ENCODE measurements at regions not wholly inside any gene's neighbourhood (a gene's known extent, or its start where the extent isn't known, plus 50 kb on each side); places are given as distances from the start of the nearest gene placed in this dataset.
"Not testable (repeated sequence)": the region's sequence is repeated elsewhere in the genome, so short reads cannot be mapped to it uniquely, and the experiment has no call there.

DNA sequence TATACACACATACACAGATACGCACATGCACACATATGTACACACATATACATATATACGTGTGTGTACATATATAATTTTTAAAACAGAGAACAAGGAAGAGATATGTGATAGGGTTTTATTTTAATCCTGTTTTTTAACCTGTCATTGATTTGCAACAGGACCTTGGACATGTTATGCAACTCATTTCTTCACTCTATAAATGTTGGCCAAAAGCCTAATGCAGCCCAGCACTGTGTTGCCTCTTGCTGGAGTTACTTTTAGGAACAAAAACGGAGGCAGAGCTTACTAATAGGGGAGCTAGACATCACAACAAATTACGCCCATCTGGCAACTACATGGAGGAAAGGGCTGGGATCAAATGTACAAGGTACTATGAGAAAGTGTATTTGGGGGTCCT is 179.9 kb upstream of the TAB2 start:
- no peaks in the 10 kb centered on the region for H3K36me3 ChIP-seq (ENCODE audit: control insufficient read depth, insufficient read depth, low read length)
- H3K4me1 ChIP-seq (ENCODE audit: control insufficient read depth, insufficient read depth, low read length) = no peaks in the 10 kb centered on the region
- no peak overlapping the region for H3K27ac ChIP-seq (ENCODE audit: low read depth, low read length)
- H3K4me3 ChIP-seq (ENCODE audit: low read depth, low read length) = no peak overlapping the region
- H3K9ac ChIP-seq (ENCODE audit: low read length) = no peak overlapping the region
- no peaks in the 10 kb centered on the region for H3K27me3 ChIP-seq (ENCODE audit: control insufficient read depth, insufficient read depth, low read length)
- H3K9me3 ChIP-seq (ENCODE audit: control insufficient read depth, insufficient read depth, low read depth, low read length) = no peaks in the 10 kb centered on the region

GRCh38 chr6:149138089-149138488 is 179.4 kb upstream of the TAB2 start:
- H3K27me3 ChIP-seq (ENCODE audit: control insufficient read depth, insufficient read depth, low read length) = no peaks in the 10 kb centered on the region

DNA sequence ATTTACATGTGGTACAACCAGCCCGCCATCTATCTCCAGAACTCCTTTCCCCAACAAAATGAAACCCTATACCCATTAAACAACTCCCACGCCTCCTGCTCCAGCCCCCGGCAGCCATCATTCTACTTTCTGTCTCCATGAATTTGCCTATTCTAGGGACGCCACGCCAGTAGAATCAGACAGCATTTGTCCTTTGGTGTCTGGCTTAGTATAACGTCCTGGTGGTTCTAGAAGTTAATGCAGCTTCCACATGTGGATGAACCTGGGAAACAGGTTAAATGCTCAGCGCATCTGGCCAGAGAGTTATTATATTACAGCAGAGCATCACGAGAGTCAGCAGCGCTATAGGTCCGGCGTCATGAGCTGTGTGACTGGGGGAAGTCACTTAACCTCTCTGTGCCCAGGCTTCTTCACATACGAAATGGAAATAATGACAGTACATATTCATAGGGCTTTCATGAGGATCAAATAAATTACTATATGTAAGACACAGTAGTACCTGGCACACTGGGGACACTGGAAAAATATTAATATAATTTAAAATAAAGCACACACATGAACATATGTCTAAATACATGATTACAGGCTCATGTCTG is 178.7 kb upstream of the TAB2 start:
- H3K27ac ChIP-seq (ENCODE audit: low read depth, low read length) = no peak overlapping the region
- H3K4me1 ChIP-seq (ENCODE audit: control insufficient read depth, insufficient read depth, low read length) = no peaks in the 10 kb centered on the region
- no peaks in the 10 kb centered on the region for H3K9me3 ChIP-seq (ENCODE audit: control insufficient read depth, insufficient read depth, low read depth, low read length)
- no peak overlapping the region for H3K9ac ChIP-seq (ENCODE audit: low read length)
- no peaks in the 10 kb centered on the region for H3K27me3 ChIP-seq (ENCODE audit: control insufficient read depth, insufficient read depth, low read length)
- no peaks in the 10 kb centered on the region for H3K36me3 ChIP-seq (ENCODE audit: control insufficient read depth, insufficient read depth, low read length)
- H3K4me3 ChIP-seq (ENCODE audit: low read depth, low read length) = no peak overlapping the region

More at GRCh38 chr6:149138089-149138488, 179.4 kb upstream of the TAB2 start:
- H3K27ac ChIP-seq (ENCODE audit: low read depth, low read length) = no peak overlapping the region
- no peak overlapping the region for H3K4me3 ChIP-seq (ENCODE audit: low read depth, low read length)
- H3K4me1 ChIP-seq (ENCODE audit: control insufficient read depth, insufficient read depth, low read length) = no peaks in the 10 kb centered on the region
- H3K36me3 ChIP-seq (ENCODE audit: control insufficient read depth, insufficient read depth, low read length) = no peaks in the 10 kb centered on the region
- H3K9me3 ChIP-seq (ENCODE audit: control insufficient read depth, insufficient read depth, low read depth, low read length) = no peaks in the 10 kb centered on the region
- H3K9ac ChIP-seq (ENCODE audit: low read length) = no peak overlapping the region

- H3K36me3 ChIP-seq (ENCODE audit: control insufficient read depth, insufficient read depth, low read length) = no peaks in the 10 kb centered on the region
- H3K9ac ChIP-seq (ENCODE audit: low read length) = no peak overlapping the region
- H3K9me3 ChIP-seq (ENCODE audit: control insufficient read depth, insufficient read depth, low read depth, low read length) = no peaks in the 10 kb centered on the region
- H3K4me3 ChIP-seq (ENCODE audit: low read depth, low read length) = no peak overlapping the region
- H3K27ac ChIP-seq (ENCODE audit: low read depth, low read length) = no peak overlapping the region
- H3K4me1 ChIP-seq (ENCODE audit: control insufficient read depth, insufficient read depth, low read length) = no peaks in the 10 kb centered on the region
- no peaks in the 10 kb centered on the region for H3K27me3 ChIP-seq (ENCODE audit: control insufficient read depth, insufficient read depth, low read length)
These were observed 177.8 kb upstream of the TAB2 start for GRCh38 chr6:149139782-149140136.

- no peaks in the 10 kb centered on the region for H3K4me1 ChIP-seq (ENCODE audit: control insufficient read depth, insufficient read depth, low read length)
- no peak overlapping the region for H3K27ac ChIP-seq (ENCODE audit: low read depth, low read length)
- no peaks in the 10 kb centered on the region for H3K9me3 ChIP-seq (ENCODE audit: control insufficient read depth, insufficient read depth, low read depth, low read length)
- H3K9ac ChIP-seq (ENCODE audit: low read length) = no peak overlapping the region
- no peaks in the 10 kb centered on the region for H3K27me3 ChIP-seq (ENCODE audit: control insufficient read depth, insufficient read depth, low read length)
- no peak overlapping the region for H3K4me3 ChIP-seq (ENCODE audit: low read depth, low read length)
- H3K36me3 ChIP-seq (ENCODE audit: control insufficient read depth, insufficient read depth, low read length) = no peaks in the 10 kb centered on the region
These were observed 177.2 kb upstream of the TAB2 start for GRCh38 chr6:149140137-149140909.

GRCh38 chr6:149140910-149141290 is 176.6 kb upstream of the TAB2 start:
- H3K4me1 ChIP-seq (ENCODE audit: control insufficient read depth, insufficient read depth, low read length) = no peaks in the 10 kb centered on the region
- H3K27me3 ChIP-seq (ENCODE audit: control insufficient read depth, insufficient read depth, low read length) = no peaks in the 10 kb centered on the region
- no peak overlapping the region for H3K27ac ChIP-seq (ENCODE audit: low read depth, low read length)
- no peak overlapping the region for H3K9ac ChIP-seq (ENCODE audit: low read length)
- no peaks in the 10 kb centered on the region for H3K36me3 ChIP-seq (ENCODE audit: control insufficient read depth, insufficient read depth, low read length)
- no peak overlapping the region for H3K4me3 ChIP-seq (ENCODE audit: low read depth, low read length)
- no peaks in the 10 kb centered on the region for H3K9me3 ChIP-seq (ENCODE audit: control insufficient read depth, insufficient read depth, low read depth, low read length)

DNA sequence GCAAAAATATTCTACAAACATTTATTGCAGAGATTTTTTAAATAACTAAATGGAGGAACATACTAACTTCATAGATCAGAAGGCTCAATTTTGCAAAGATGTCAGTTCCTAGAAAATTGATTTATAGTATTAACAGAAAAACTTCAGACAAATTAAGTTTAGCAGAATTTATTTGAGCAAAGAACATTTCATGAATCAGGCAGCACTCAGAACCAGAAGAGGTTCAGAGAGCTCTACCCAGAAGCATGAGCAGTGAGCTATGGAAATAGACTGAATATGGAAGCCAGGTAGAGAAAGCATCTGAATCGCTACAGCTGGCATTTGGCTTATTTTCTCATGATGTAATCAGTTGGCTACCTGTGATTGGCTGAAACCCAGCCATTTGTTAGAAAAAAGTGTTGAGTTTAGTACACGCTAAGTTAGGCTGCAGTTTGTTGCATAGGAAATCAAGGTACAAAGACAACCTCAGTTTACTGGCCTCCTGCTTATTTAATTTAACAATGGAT is 174.5 kb upstream of the TAB2 start:
- Histone ChIP-seq H3K9ac (ENCODE audit: low read length) (no peak overlapping the region), H3K9me3 (ENCODE audit: control insufficient read depth, insufficient read depth, low read depth, low read length) (no peaks in the 10 kb centered on the region), H3K4me3 (ENCODE audit: low read depth, low read length) (no peak overlapping the region)

DNA sequence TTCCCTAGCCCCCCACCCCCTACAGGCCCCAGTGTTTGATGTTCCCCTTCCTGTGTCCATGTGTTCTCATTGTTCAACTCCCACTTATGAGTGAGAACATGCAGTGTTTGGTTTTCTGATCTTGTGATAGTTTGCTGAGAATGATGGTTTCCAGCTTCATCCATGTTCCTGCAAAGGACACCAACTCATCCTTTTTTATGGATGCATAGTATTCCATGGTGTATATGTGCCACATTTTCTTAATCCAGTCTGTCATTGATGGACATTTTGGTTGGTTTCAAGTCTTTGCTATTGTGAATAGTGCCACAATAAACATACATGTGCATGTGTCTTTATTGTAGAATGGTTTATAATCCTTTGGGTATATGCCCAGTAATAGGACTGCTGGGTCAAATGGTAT is 171.7 kb upstream of the TAB2 start:
- H3K36me3 ChIP-seq (ENCODE audit: control insufficient read depth, insufficient read depth, low read length); H3K9ac ChIP-seq (ENCODE audit: low read length); H3K4me1 ChIP-seq (ENCODE audit: control insufficient read depth, insufficient read depth, low read length); H3K27me3 ChIP-seq (ENCODE audit: control insufficient read depth, insufficient read depth, low read length); H3K4me3 ChIP-seq (ENCODE audit: low read depth, low read length); H3K27ac ChIP-seq (ENCODE audit: low read depth, low read length); H3K9me3 ChIP-seq (ENCODE audit: control insufficient read depth, insufficient read depth, low read depth, low read length): not testable (repeated sequence)

More for the DNA sequence above, 174.5 kb upstream of the TAB2 start:
- Histone ChIP-seq H3K27ac (ENCODE audit: low read depth, low read length) (no peak overlapping the region), H3K27me3 (ENCODE audit: control insufficient read depth, insufficient read depth, low read length) (no peaks in the 10 kb centered on the region), H3K36me3 (ENCODE audit: control insufficient read depth, insufficient read depth, low read length) (no peaks in the 10 kb centered on the region), H3K4me1 (ENCODE audit: control insufficient read depth, insufficient read depth, low read length) (no peaks in the 10 kb centered on the region)

GRCh38 chr6:149147195-149147594 is 170.3 kb upstream of the TAB2 start:
- Histone ChIP-seq H3K4me1 (ENCODE audit: control insufficient read depth, insufficient read depth, low read length) (no peaks in the 10 kb centered on the region), H3K36me3 (ENCODE audit: control insufficient read depth, insufficient read depth, low read length) (no peaks in the 10 kb centered on the region), H3K27ac (ENCODE audit: low read depth, low read length) (no peak overlapping the region)

DNA sequence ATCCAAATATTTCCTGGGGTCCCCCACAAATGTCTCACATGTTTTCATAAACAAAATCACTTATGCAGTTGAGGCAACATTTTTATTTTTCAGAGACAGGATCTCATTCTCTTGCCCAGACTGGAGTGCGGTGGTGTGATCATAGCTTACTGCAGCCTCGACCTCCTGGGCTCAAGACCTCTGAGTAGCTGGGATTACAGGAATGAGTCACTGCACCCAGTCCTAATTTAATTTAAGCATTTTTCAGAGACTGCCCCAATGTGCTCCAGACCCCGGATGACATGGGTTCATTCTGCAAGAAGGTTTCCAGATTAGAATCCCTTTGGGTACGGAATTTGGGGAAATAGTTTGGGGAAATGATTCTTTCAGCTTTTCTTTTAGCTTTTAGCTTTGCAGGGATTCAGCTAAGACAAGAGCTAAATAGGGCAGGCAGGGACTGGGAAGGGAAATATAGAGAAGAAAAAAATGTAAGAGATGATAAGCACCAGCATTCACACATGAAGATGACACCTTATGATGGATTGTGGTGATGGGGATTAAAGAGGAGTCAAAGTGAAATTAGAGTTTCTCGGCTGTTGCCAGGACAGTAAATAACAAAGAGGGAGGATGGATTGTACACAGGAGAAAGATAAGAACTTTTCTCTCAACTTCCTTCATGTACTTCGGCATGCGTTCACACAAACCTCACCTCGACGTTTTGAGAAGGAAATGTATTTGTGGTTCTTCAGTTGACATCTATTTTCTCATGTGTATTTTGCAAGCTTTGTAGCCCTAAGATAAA is 169.4 kb upstream of the TAB2 start:
- no peak overlapping the region for H3K4me3 ChIP-seq (ENCODE audit: low read depth, low read length)
- no peak overlapping the region for H3K27ac ChIP-seq (ENCODE audit: low read depth, low read length)
- H3K9me3 ChIP-seq (ENCODE audit: control insufficient read depth, insufficient read depth, low read depth, low read length) = no peaks in the 10 kb centered on the region
- no peaks in the 10 kb centered on the region for H3K27me3 ChIP-seq (ENCODE audit: control insufficient read depth, insufficient read depth, low read length)
- no peaks in the 10 kb centered on the region for H3K4me1 ChIP-seq (ENCODE audit: control insufficient read depth, insufficient read depth, low read length)
- H3K9ac ChIP-seq (ENCODE audit: low read length) = no peak overlapping the region
- no peaks in the 10 kb centered on the region for H3K36me3 ChIP-seq (ENCODE audit: control insufficient read depth, insufficient read depth, low read length)

More at GRCh38 chr6:149147195-149147594, 170.3 kb upstream of the TAB2 start:
- no peak overlapping the region for H3K9ac ChIP-seq (ENCODE audit: low read length)
- H3K9me3 ChIP-seq (ENCODE audit: control insufficient read depth, insufficient read depth, low read depth, low read length) = no peaks in the 10 kb centered on the region
- H3K27me3 ChIP-seq (ENCODE audit: control insufficient read depth, insufficient read depth, low read length) = no peaks in the 10 kb centered on the region
- no peak overlapping the region for H3K4me3 ChIP-seq (ENCODE audit: low read depth, low read length)

GRCh38 chr6:149149653-149150052 is 167.9 kb upstream of the TAB2 start:
- no peaks in the 10 kb centered on the region for H3K9me3 ChIP-seq (ENCODE audit: control insufficient read depth, insufficient read depth, low read depth, low read length)

More at GRCh38 chr6:149149653-149150052, 167.9 kb upstream of the TAB2 start:
- Histone ChIP-seq H3K4me1 (ENCODE audit: control insufficient read depth, insufficient read depth, low read length) (no peaks in the 10 kb centered on the region), H3K36me3 (ENCODE audit: control insufficient read depth, insufficient read depth, low read length) (no peaks in the 10 kb centered on the region), H3K27me3 (ENCODE audit: control insufficient read depth, insufficient read depth, low read length) (no peaks in the 10 kb centered on the region), H3K9ac (ENCODE audit: low read length) (no peak overlapping the region), H3K4me3 (ENCODE audit: low read depth, low read length) (no peak overlapping the region), H3K27ac (ENCODE audit: low read depth, low read length) (no peak overlapping the region)
